ENCODE measurements at regions not wholly inside any gene's neighbourhood (a gene's known extent, or its start where the extent isn't known, plus 50 kb on each side); places are given as distances from the start of the nearest gene placed in this dataset.

DNA sequence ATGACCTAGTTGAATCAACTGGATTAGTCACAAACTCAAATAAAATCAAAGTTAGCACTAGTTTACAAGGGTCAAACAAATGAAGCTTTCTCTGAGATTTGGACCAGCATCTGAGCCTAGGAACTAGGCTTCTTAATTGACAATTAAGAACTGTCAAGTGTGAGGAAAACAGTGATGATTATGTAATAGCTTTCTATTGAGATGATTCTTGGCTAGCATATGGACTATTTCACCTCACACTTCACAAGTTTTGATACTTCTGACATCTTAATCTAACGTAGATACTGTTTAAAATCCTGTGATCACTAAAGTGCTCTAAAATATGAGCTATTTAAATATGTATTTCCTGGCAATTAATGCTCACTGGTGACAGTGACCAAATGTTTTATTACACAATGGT, 542.9 kb downstream of the EFNA5 start:
- TF ChIP-seq ZFX (IDR thresholded peaks at IDR 0.05): no peak
- TF ChIP-seq, protein P1, sequence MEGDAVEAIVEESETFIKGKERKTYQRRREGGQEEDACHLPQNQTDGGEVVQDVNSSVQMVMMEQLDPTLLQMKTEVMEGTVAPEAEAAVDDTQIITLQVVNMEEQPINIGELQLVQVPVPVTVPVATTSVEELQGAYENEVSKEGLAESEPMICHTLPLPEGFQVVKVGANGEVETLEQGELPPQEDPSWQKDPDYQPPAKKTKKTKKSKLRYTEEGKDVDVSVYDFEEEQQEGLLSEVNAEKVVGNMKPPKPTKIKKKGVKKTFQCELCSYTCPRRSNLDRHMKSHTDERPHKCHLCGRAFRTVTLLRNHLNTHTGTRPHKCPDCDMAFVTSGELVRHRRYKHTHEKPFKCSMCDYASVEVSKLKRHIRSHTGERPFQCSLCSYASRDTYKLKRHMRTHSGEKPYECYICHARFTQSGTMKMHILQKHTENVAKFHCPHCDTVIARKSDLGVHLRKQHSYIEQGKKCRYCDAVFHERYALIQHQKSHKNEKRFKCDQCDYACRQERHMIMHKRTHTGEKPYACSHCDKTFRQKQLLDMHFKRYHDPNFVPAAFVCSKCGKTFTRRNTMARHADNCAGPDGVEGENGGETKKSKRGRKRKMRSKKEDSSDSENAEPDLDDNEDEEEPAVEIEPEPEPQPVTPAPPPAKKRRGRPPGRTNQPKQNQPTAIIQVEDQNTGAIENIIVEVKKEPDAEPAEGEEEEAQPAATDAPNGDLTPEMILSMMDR (conservative IDR thresholded peaks at IDR 0.05): no peak

DNA sequence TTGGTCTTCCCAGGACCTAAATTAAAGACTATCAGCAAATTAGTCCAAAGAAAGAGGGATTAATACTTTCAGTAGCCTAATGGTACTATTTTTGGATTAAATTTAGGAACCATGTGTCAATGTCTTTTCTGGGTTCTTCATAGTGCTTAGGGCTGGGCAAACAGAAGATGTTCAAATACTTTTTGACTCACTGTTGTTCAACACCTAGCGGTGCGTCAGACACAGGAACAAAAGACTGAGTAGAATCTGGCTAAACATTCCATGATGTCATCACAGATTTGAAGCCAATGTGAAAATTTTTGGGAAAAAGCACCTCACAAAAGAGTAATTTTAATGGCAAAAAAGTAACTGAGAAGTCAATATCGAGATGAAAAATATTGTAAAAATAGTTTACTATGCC, 544.4 kb downstream of the EFNA5 start:
- no peak for TF ChIP-seq ZFX (IDR thresholded peaks at IDR 0.05)
- TF ChIP-seq, protein P1 (conservative IDR thresholded peaks at IDR 0.05): no peak
- H3K27ac ChIP-seq: no peak overlapping the region

More for the DNA sequence above, 542.9 kb downstream of the EFNA5 start:
- no peak overlapping the region for H3K27ac ChIP-seq

DNA sequence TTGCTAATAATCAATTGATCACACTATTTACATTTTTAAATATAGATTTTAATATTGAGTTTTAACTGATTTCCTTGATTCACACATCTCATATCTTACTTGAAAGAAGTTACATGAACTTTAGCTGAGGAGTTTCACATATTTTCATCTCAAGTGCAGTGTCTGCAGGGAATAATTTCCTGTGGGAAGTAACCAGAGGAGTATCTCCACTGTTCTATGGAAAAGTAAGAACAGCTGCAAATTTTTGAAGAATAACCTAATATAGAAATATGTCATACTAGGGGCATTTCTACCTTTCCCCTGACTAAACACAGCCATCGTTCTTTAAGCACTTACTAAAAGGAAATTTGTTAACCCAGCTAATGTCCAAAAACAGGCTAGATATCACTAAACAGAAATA, 546.4 kb downstream of the EFNA5 start:
- TF ChIP-seq ZFX (IDR thresholded peaks at IDR 0.05): no peak
- TF ChIP-seq, protein P1 (conservative IDR thresholded peaks at IDR 0.05): no peak
- no peak overlapping the region for H3K27ac ChIP-seq

DNA sequence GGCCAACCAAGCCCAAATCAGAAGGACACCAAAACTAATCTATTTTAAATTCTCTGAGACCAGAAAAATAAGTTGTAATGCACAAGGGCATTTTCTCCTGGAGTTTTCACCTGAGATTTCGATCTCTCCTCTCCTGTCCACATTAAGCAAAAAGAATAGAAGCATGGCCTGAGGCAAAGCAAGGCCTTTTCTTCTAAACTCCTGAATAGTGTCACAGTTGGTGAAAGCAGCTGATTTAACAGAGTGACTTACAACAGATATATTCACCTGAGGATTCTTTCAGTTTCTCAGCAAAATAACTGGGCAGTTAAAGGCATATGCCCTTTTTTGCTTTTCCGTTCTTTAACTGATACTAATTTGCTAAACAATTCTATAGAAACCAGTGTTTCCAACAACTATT, 547.7 kb downstream of the EFNA5 start:
- no peak for TF ChIP-seq ZFX (IDR thresholded peaks at IDR 0.05)
- TF ChIP-seq, protein P1 (conservative IDR thresholded peaks at IDR 0.05): no peak
- H3K27ac ChIP-seq: no peak overlapping the region

DNA sequence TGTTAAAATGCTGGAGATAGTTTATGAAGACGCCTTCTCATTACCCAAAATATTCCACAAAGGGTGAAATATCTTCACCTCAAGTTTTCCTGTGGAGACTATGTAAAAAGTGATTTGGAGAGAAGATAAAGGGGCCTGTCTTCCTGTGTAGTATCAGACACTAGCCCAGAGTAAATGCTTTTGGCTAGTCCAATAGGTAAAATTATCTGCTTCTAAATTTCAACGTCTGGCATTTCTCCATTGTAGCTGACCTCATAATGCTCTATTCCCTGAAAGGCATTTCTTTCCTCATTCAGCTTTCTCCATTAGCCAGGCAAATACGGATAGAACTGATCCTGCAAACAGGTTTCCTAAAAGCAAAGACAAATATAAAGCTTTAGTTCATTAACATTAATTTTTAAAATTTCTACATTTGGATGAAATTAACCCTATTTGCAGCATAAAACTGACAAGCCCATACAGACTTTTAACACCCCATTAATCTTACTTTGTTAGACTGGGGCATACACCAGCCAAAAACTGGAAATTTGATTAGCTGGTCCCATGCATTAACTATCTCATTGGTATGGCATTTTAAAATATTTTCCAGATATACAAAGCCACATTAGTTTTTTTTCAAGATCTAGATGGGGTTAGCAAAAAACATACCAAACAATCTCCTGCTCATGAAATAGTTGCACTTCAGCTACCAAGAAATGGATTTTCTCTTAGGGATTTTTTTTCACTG, 548.8 kb downstream of the EFNA5 start:
- H3K27ac ChIP-seq: no peak overlapping the region
- no peak for TF ChIP-seq ZFX (IDR thresholded peaks at IDR 0.05)
- TF ChIP-seq, protein P1 (conservative IDR thresholded peaks at IDR 0.05): no peak

DNA sequence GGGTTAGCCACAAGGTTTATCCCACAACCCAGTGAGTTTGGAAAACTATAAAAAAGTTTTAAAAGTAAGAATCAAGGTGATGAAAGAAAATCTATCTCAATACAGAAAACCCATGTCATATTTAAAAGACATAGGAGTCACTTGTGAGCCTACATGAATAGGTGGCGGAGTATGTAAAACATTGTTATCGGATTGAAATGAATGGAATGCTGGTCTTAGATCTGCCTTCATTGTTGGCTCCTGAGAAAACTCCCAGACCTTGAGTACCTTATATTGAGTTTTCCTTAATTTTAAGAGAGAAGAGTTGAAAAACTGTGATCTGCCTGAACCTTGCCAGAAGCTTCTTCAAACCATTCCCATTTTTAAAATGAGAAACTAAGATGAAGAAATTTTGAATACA, 551.1 kb downstream of the EFNA5 start:
- TF ChIP-seq, protein P1 (conservative IDR thresholded peaks at IDR 0.05): no peak
- no peak for TF ChIP-seq ZFX (IDR thresholded peaks at IDR 0.05)
- no peak overlapping the region for H3K27ac ChIP-seq

DNA sequence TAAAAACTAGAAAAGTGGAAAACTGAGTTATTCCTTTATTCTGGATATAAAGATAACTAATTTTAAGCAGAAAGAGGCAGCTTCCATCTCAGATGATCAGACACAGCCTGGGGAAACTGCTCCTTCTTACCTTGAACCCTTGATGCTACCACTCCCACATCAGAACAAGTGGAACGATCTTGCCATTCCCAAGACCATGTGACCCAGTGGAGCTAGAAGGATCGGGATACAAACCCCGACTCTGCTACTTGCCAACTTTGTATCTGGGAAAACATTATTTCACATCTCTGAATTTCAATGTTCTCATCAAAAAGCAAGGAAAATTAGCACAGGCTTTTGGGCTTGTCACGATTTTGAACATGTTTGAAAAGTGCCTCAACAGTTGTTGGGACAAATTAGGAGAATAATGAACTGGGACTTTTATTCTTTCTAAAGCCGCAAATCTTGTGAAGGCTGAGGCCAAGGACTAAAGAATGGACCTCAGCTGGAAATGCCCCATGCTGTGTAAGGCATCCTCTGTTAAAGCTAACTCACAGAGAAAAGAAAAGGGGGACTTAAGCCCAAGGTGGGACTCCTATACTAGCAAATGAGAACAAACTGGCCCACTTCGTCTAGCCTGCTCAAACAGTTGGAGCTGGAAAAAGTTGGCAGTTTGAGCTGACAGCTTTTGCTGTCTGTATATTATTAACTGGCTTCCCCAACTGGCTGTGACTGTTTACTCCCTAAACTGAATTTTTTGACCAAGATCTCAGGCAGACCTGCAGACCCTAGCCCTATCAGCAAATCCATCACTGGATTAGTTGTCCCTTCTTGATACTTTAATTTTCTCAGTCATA, 552.3 kb downstream of the EFNA5 start:
- TF ChIP-seq, protein P1 (conservative IDR thresholded peaks at IDR 0.05): no peak
- TF ChIP-seq ZFX (IDR thresholded peaks at IDR 0.05): no peak
- H3K27ac ChIP-seq: no peak overlapping the region
